Thymus (tissue), 11 donors: ENCODE measurements at regions not wholly inside any gene's neighbourhood (a gene's known extent, or its start where the extent isn't known, plus 50 kb on each side); places are given as distances from the start of the nearest gene placed in this dataset.
"Not testable (repeated sequence)": the region's sequence is repeated elsewhere in the genome, so short reads cannot be mapped to it uniquely, and the experiment has no call there.

Experiments
- DNase-seq, 9 donors: peaks; one replicate each; pipeline ENCODE4 v3.0.0-alpha.2; 2013; ENCODE audit warnings: low spot score in 9 of 9, low read depth in 6 of 9, missing footprints in 1 of 9
- H3K27ac ChIP-seq, 2 donors: one replicate each; pipeline ENCODE4 v1.5.1; 2013; ENCODE audit warnings: control low read depth in 1 of 2, low read depth in 1 of 2, low read length in 1 of 2, mild to moderate bottlenecking in 1 of 2, moderate library complexity in 1 of 2
- H3K27me3 ChIP-seq, 2 donors: one replicate each; pipeline ENCODE4 v1.5.1; 2013; ENCODE audit warnings: low read length in 1 of 2; ENCODE audit not compliant: control insufficient read depth in 2 of 2, insufficient read depth in 1 of 2
- H3K36me3 ChIP-seq, 2 donors: one replicate each; pipeline ENCODE4 v1.5.1; 2013; ENCODE audit warnings: low read length in 1 of 2, mild to moderate bottlenecking in 1 of 2, moderate library complexity in 1 of 2; ENCODE audit not compliant: control insufficient read depth in 2 of 2, insufficient read depth in 2 of 2
- H3K4me1 ChIP-seq, 2 donors: one replicate each; pipeline ENCODE4 v1.5.1; 2013; ENCODE audit warnings: low read length in 2 of 2; ENCODE audit not compliant: control insufficient read depth in 2 of 2, insufficient read depth in 2 of 2
- H3K4me3 ChIP-seq, 2 donors: one replicate each; pipeline ENCODE4 v1.5.1; 2013; ENCODE audit warnings: low read length in 2 of 2, control low read depth in 1 of 2, mild to moderate bottlenecking in 1 of 2
- H3K9me3 ChIP-seq, 2 donors: one replicate each; pipeline ENCODE4 v1.5.1; 2013; ENCODE audit warnings: low read length in 1 of 2, mild to moderate bottlenecking in 1 of 2; ENCODE audit not compliant: control insufficient read depth in 2 of 2, insufficient read depth in 1 of 2
- WGBS: extraction: QIAGEN DNeasy Blood & Tissue Kit; methylation state at CpG from one replicate; pipeline ENCODE4 v1.1.7; 2013; 5-methylcytosine and 5-hydroxymethylcytosine counted together
- donor health status: healthy.

- Histone ChIP-seq H3K9me3 (no peaks in the 10 kb centered on the region), H3K4me3 (no peak overlapping the region), H3K27me3 (no peaks in the 10 kb centered on the region), H3K4me1 (peaks cover 0 to 6% of the 10 kb centered on the region in 2 donors), H3K27ac (no peak overlapping the region), H3K36me3 (no peaks in the 10 kb centered on the region)
- WGBS, result 97% methylated on average over 8 of the region's 8 CpGs
- no peak for DNase-seq
Measured at GRCh38 chr13:105838231-105838630, 697.2 kb downstream of the EFNB2 start.

GRCh38 chr13:105837295-105837694 lies 698.2 kb downstream of the EFNB2 start:
- not testable (repeated sequence) for H3K9me3 ChIP-seq, DNase-seq, H3K4me1 ChIP-seq, H3K4me3 ChIP-seq, H3K27me3 ChIP-seq, H3K36me3 ChIP-seq, H3K27ac ChIP-seq
- 97% methylated on average over 9 of the region's 9 CpGs for WGBS

- no peak for DNase-seq
- Histone ChIP-seq H3K36me3 (no peaks in the 10 kb centered on the region), H3K4me1 (peaks cover 0 to 5% of the 10 kb centered on the region in 2 donors), H3K27me3 (no peaks in the 10 kb centered on the region), H3K9me3 (no peaks in the 10 kb centered on the region), H3K4me3 (no peak overlapping the region), H3K27ac (no peak overlapping the region)
- WGBS, result 61% methylated on average over 4 of the region's 4 CpGs
Measured at GRCh38 chr13:105830821-105831220, 704.6 kb downstream of the EFNB2 start.

GRCh38 chr13:105827111-105827809 lies 708.2 kb downstream of the EFNB2 start:
- H3K27me3 ChIP-seq, result no peaks in the 10 kb centered on the region
- 81% methylated on average over 7 of the region's 7 CpGs for WGBS
- no peaks in the 10 kb centered on the region for H3K9me3 ChIP-seq
- no peaks in the 10 kb centered on the region for H3K4me1 ChIP-seq
- H3K4me3 ChIP-seq, result no peak overlapping the region
- no peak for DNase-seq
- H3K36me3 ChIP-seq, result no peaks in the 10 kb centered on the region
- H3K27ac ChIP-seq, result peak overlapping the region in 1 of 2 donors; percentile 38

- DNase-seq, result peak in 1 of 9 donors; percentile 7
- Histone ChIP-seq H3K36me3 (no peaks in the 10 kb centered on the region), H3K4me1 (no peaks in the 10 kb centered on the region), H3K27ac (peak overlapping the region in 1 of 2 donors; percentile 20), H3K4me3 (no peak overlapping the region), H3K27me3 (no peaks in the 10 kb centered on the region), H3K9me3 (no peaks in the 10 kb centered on the region)
- 92% methylated on average over 1 of the region's 1 CpG for WGBS
Measured at GRCh38 chr13:105825071-105825470, 710.4 kb downstream of the EFNB2 start.

- DNase-seq, result no peak
- Histone ChIP-seq H3K36me3 (no peaks in the 10 kb centered on the region), H3K27me3 (no peaks in the 10 kb centered on the region), H3K27ac (no peak overlapping the region), H3K4me3 (no peak overlapping the region), H3K4me1 (no peaks in the 10 kb centered on the region), H3K9me3 (no peaks in the 10 kb centered on the region)
- 91% methylated on average over 2 of the region's 2 CpGs for WGBS
Measured at GRCh38 chr13:105821337-105821736, 714.1 kb downstream of the EFNB2 start.

- no peaks in the 10 kb centered on the region for H3K4me1 ChIP-seq
- no peaks in the 10 kb centered on the region for H3K27me3 ChIP-seq
- WGBS, result 64% methylated on average over 3 of the region's 3 CpGs
- H3K4me3 ChIP-seq, result no peak overlapping the region
- no peak overlapping the region for H3K27ac ChIP-seq
- no peaks in the 10 kb centered on the region for H3K9me3 ChIP-seq
- H3K36me3 ChIP-seq, result no peaks in the 10 kb centered on the region
- DNase-seq, result no peak
Measured at GRCh38 chr13:105820415-105820814, 715.0 kb downstream of the EFNB2 start.

GRCh38 chr13:105817498-105817897 lies 718.0 kb downstream of the EFNB2 start:
- no peak overlapping the region for H3K4me3 ChIP-seq
- 87% methylated on average over 4 of the region's 4 CpGs for WGBS
- DNase-seq, result no peak

GRCh38 chr13:105816994-105817393 lies 718.5 kb downstream of the EFNB2 start:
- no peaks in the 10 kb centered on the region for H3K4me1 ChIP-seq
- 90% methylated on average over 4 of the region's 4 CpGs for WGBS
- no peak for DNase-seq
- no peak overlapping the region for H3K4me3 ChIP-seq
- no peak overlapping the region for H3K27ac ChIP-seq
- H3K9me3 ChIP-seq, result no peaks in the 10 kb centered on the region
- no peaks in the 10 kb centered on the region for H3K36me3 ChIP-seq
- no peaks in the 10 kb centered on the region for H3K27me3 ChIP-seq

More at GRCh38 chr13:105817498-105817897, 718.0 kb downstream of the EFNB2 start:
- H3K27ac ChIP-seq, result no peak overlapping the region
- H3K9me3 ChIP-seq, result no peaks in the 10 kb centered on the region
- H3K36me3 ChIP-seq, result no peaks in the 10 kb centered on the region
- H3K4me1 ChIP-seq, result no peaks in the 10 kb centered on the region
- no peaks in the 10 kb centered on the region for H3K27me3 ChIP-seq
